GM23248 (cell line): ENCODE measurements at regions not wholly inside any gene's neighbourhood (a gene's known extent, or its start where the extent isn't known, plus 50 kb on each side); places are given as distances from the start of the nearest gene placed in this dataset.

Source experiments
- DNase-seq: peaks from one replicate; pipeline ENCODE4 v3.0.0-alpha.2; 2015
- H2AFZ ChIP-seq: fragments of 200-600 bp; sonication (generic); 2 replicates; pipeline ENCODE4 v1.6.1; 2016; ENCODE audit warnings: antibody characterized with exemption
- H3F3A ChIP-seq: fragments of 200-600 bp; sonication (generic); 2 replicates; pipeline ENCODE4 v1.6.1; 2016; ENCODE audit warnings: mild to moderate bottlenecking, antibody characterized with exemption, mixed run types; ENCODE audit not compliant: insufficient read depth
- H3K27ac ChIP-seq: fragments of 200-600 bp; sonication (generic); 2 replicates; pipeline ENCODE4 v1.5.1; 2016; ENCODE audit warnings: mild to moderate bottlenecking
- H3K27me3 ChIP-seq: fragments of 200-600 bp; sonication (generic); replicated peaks from 2 replicates; pipeline ENCODE4 v1.6.1; 2016; ENCODE audit warnings: mild to moderate bottlenecking; ENCODE audit not compliant: insufficient read depth
- H3K36me3 ChIP-seq: fragments of 200-600 bp; sonication (generic); 2 replicates; pipeline ENCODE4 v1.6.1; 2016; ENCODE audit warnings: low read depth, mild to moderate bottlenecking
- H3K4me1 ChIP-seq: fragments of 200-600 bp; sonication (generic); 2 replicates; pipeline ENCODE4 v1.6.1; 2016; ENCODE audit warnings: mild to moderate bottlenecking; ENCODE audit not compliant: insufficient read depth
- H3K4me2 ChIP-seq: fragments of 200-600 bp; sonication (generic); one replicate; pipeline ENCODE4 v1.6.1; 2016; ENCODE audit warnings: mild to moderate bottlenecking; ENCODE audit not compliant: unreplicated experiment
- H3K4me3 ChIP-seq: fragments of 200-600 bp; sonication (generic); 2 replicates; pipeline ENCODE4 v1.5.1; 2016; ENCODE audit warnings: mild to moderate bottlenecking
- H3K79me2 ChIP-seq: fragments of 200-600 bp; sonication (generic); 2 replicates; pipeline ENCODE4 v1.6.1; 2016; ENCODE audit warnings: mild to moderate bottlenecking; ENCODE audit not compliant: insufficient read depth
- H3K9ac ChIP-seq: fragments of 200-600 bp; sonication (generic); 2 replicates; pipeline ENCODE4 v1.6.1; 2016; ENCODE audit warnings: mild to moderate bottlenecking
- H3K9me2 ChIP-seq: fragments of 200-600 bp; sonication (generic); 2 replicates; pipeline ENCODE4 v1.6.1; 2016; ENCODE audit warnings: mixed run types, mild to moderate bottlenecking, moderate library complexity; ENCODE audit not compliant: insufficient read depth
- H3K9me3 ChIP-seq: fragments of 200-600 bp; sonication (generic); one replicate; pipeline ENCODE4 v1.6.1; 2017; ENCODE audit warnings: low read depth
- H4K20me1 ChIP-seq: fragments of 200-600 bp; sonication (generic); 2 replicates; pipeline ENCODE4 v1.6.0; 2016; ENCODE audit not compliant: insufficient read depth
- EZH2 ChIP-seq: fragments of 200-600 bp; sonication (generic); IDR thresholded peaks from 2 replicates; pipeline ENCODE4 v1.6.1; 2018; ENCODE audit warnings: antibody characterized with exemption, mild to moderate bottlenecking; ENCODE audit not compliant: insufficient read depth, poor library complexity, severe bottlenecking
- EZH2phosphoT487 ChIP-seq: fragments of 200-600 bp; sonication (generic); IDR thresholded peaks from 2 replicates; pipeline ENCODE4 v1.6.1; 2018; ENCODE audit warnings: antibody characterized with exemption, moderate library complexity, mild to moderate bottlenecking, low read depth; ENCODE audit not compliant: insufficient read depth
- WGBS, 2 experiments: methylation state at CpG; one replicate each; pipeline ENCODE4 v1.1.6; 2015 to 2017; ENCODE audit warnings: low lambda C conversion rate in 2 of 2, low coverage in 1 of 2; ENCODE audit errors: missing lambda C conversion rate in 2 of 2; 5-methylcytosine and 5-hydroxymethylcytosine counted together
- in situ Hi-C: fragments of 300-500 bp; cut with MboI; formaldehyde crosslinking; loops from 2 replicates; pipeline ENCODE4 v1.15.0; 2020

DNA sequence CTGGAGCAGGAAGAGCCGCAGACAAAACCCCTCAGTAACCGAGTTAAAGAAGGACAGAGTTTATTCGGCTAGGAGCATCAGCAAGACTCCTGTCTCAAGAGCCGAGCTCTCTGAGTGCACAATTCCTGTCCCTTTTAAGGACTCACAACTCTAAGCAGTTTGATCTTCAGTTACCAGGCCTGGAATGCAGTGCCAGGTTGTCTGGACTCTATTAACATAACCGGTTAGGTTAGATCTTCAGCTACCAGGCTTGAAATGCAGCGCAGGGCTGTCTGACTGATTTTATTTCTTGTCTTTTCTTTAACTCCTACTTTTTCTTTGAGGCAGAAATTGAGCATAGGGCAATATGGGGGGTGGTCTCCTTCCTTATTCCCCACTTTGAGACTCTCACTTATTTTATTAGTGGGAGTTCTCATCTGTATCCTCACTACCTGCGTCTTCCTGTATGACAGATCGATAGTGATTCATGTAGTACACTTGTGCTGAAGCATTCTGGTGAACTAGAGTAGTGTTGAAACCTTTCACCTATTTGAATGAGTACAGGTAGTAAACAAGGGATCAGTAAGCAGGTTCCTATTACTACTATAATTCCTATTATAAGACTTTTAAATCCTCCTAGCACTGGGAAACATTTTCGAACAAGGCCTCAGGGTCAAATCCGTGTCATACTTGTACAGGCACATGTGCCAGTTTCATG, 325.0 kb downstream of the CGGBP1 start:
- H3K9me2 ChIP-seq = no peaks in the 10 kb centered on the region
- no peaks in the 10 kb centered on the region for H3K9me3 ChIP-seq
- no peak overlapping the region for H3K27ac ChIP-seq
- H2AFZ ChIP-seq = no peak overlapping the region
- no peaks in the 10 kb centered on the region for H3K27me3 ChIP-seq
- H3K36me3 ChIP-seq = no peaks in the 10 kb centered on the region
- no peak overlapping the region for H3K9ac ChIP-seq
- WGBS, 2 experiments = 33 to 38% methylated on average over 10 of the region's 10 CpGs
- H3K4me1 ChIP-seq = no peaks in the 10 kb centered on the region
- no peak for DNase-seq
- no peak for TF ChIP-seq EZH2
- TF ChIP-seq EZH2phosphoT487 = no peak
- H4K20me1 ChIP-seq = no peaks in the 10 kb centered on the region
- in situ Hi-C loops = no loop called here
- no peaks in the 10 kb centered on the region for H3F3A ChIP-seq
- H3K4me2 ChIP-seq = no peak overlapping the region
- H3K4me3 ChIP-seq = no peak overlapping the region
- H3K79me2 ChIP-seq = no peaks in the 10 kb centered on the region

DNA sequence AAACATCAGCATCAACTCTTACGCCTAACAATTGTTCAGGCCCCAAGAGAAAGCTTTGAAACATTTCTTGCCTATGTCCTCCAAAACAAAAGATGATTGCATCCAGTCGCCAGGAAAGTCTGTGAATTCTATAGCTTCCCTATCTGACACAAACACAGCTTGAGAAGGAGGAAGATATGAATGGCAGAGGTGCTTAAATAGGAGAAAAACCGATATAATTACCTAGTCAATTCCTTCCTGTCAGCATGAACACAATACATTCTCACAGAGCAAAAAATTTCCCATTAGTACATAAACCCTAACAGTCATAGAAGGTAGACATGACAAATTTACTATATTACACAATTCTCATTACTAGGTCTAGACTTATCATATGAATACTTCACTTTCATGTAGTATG, 326.5 kb downstream of the CGGBP1 start:
- H3K9me3 ChIP-seq = no peaks in the 10 kb centered on the region
- in situ Hi-C loops = no loop called here
- no peak overlapping the region for H3K4me3 ChIP-seq
- H3K36me3 ChIP-seq = no peaks in the 10 kb centered on the region
- no peak overlapping the region for H3K27ac ChIP-seq
- no peaks in the 10 kb centered on the region for H3K79me2 ChIP-seq
- no peaks in the 10 kb centered on the region for H3K27me3 ChIP-seq
- H3K9me2 ChIP-seq = no peaks in the 10 kb centered on the region
- no peak for DNase-seq
- no peaks in the 10 kb centered on the region for H3K4me1 ChIP-seq
- WGBS, 2 experiments = 17% methylated on average over 3 of the region's 3 CpGs
- no peak overlapping the region for H3K9ac ChIP-seq
- H3K4me2 ChIP-seq = no peak overlapping the region
- H3F3A ChIP-seq = no peaks in the 10 kb centered on the region
- no peak for TF ChIP-seq EZH2
- no peak for TF ChIP-seq EZH2phosphoT487
- no peak overlapping the region for H2AFZ ChIP-seq
- no peaks in the 10 kb centered on the region for H4K20me1 ChIP-seq

- Histone ChIP-seq H4K20me1 (no peaks in the 10 kb centered on the region), H3F3A (no peaks in the 10 kb centered on the region), H3K27me3 (no peaks in the 10 kb centered on the region), H3K4me3 (no peak overlapping the region), H3K9me2 (no peaks in the 10 kb centered on the region), H2AFZ (no peak overlapping the region), H3K27ac (no peak overlapping the region), H3K9ac (no peak overlapping the region), H3K4me2 (no peak overlapping the region), H3K79me2 (no peaks in the 10 kb centered on the region), H3K9me3 (no peaks in the 10 kb centered on the region), H3K4me1 (no peaks in the 10 kb centered on the region), H3K36me3 (no peaks in the 10 kb centered on the region)
- no peak for TF ChIP-seq EZH2phosphoT487
- TF ChIP-seq EZH2 = no peak
- in situ Hi-C loops = no loop called here
- DNase-seq = no peak
- WGBS, 2 experiments = 19 to 23% methylated on average over 4 of the region's 4 CpGs
Observed at GRCh38 chr3:87727783-87728182, 331.0 kb downstream of the CGGBP1 start.

DNA sequence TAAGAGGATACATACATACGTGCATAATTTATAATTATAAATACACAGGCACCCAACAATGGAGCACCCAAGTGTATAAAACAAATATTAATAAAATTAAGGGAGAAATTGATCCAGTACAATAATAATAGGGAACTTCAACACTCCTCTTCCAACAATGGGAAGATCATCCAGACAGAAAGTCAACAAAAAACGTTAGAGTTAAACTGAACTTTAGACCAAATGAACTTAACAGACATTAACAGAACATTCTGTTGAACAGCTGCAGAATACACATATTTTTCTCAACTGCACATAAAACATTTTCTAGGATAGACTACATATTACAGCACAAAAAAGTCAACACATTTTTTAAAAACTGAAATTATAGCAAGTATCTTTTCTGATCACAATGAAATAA, 339.7 kb downstream of the CGGBP1 start:
- 9 to 16% methylated on average over 2 of the region's 2 CpGs for WGBS, 2 experiments
- H3K9ac ChIP-seq = no peak overlapping the region
- H3K4me3 ChIP-seq = no peak overlapping the region
- H3K27ac ChIP-seq = no peak overlapping the region
- H3K9me2 ChIP-seq = no peaks in the 10 kb centered on the region
- no peaks in the 10 kb centered on the region for H3K27me3 ChIP-seq
- no peaks in the 10 kb centered on the region for H4K20me1 ChIP-seq
- in situ Hi-C loops = no loop called here
- H3K9me3 ChIP-seq = no peaks in the 10 kb centered on the region
- no peak for TF ChIP-seq EZH2
- TF ChIP-seq EZH2phosphoT487 = no peak
- no peaks in the 10 kb centered on the region for H3K36me3 ChIP-seq
- H3K79me2 ChIP-seq = no peaks in the 10 kb centered on the region
- no peaks in the 10 kb centered on the region for H3K4me1 ChIP-seq
- no peak overlapping the region for H3K4me2 ChIP-seq
- DNase-seq = no peak
- H3F3A ChIP-seq = no peaks in the 10 kb centered on the region
- no peak overlapping the region for H2AFZ ChIP-seq
